NCI-H774 (cell line): ENCODE measurements at regions not wholly inside any gene's neighbourhood (a gene's known extent, or its start where the extent isn't known, plus 50 kb on each side); places are given as distances from the start of the nearest gene placed in this dataset.

Experiments used
- DNase-seq: peaks from one replicate; lab custom pipeline; 2025; lab: John Stamatoyannopoulos, UW

DNA sequence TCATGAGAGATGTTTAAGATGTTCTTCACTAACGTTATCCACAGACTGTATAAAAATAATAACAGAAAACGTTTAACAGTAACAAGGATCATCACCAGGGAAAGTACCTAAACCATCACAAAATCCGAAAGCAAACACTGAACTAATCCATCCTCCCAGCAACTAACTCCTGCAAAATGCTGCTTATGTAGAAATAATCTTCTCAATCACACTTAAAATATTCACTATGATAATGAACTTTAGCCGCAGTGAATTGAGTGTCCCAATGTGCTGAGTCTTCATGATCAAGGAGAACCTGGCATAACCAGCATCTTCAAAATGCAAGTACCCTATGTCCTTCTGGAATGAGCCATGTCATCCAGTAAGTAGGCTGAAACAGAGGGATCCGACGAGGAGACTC, 166.1 kb downstream of the LTN1 start:
- DNase-seq, result no peak

DNA sequence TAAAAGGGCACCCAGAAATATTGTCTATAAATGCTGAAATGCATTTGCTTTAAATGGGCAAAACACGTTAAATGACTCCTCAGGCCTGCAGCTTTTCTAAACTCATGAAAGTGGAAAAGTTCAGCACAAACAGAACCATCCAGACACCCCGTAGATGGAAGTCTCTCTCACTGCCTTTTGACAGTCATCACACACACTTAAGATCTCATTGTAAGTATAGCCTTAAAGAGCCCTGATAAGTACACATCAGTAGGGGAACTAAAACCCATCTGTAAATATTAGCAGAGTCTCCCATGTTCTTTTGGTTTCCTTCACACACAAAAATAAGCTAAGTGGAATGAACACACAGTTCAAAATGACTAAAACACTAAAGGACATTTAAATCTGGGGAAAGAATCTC, 166.7 kb downstream of the LTN1 start:
- no peak for DNase-seq

DNA sequence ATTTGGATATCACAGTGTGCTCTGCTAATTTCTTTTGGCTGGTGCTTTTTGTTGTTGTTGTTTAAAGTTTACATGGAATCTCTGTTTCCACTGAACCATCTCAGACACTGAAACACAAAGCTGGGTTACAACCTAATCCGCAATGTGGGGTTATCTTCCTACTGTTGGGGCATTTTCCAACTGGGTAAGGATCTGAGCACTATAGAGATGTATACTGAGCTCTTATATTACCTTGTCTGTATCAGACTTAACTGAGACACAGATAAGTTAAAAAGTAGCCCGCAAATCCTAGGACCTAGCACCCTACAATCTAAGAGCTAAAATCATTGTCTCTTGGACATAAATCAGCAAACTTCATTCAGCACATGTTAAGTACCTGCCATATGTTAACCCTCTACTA, 169.2 kb downstream of the LTN1 start:
- DNase-seq, result no peak

DNA sequence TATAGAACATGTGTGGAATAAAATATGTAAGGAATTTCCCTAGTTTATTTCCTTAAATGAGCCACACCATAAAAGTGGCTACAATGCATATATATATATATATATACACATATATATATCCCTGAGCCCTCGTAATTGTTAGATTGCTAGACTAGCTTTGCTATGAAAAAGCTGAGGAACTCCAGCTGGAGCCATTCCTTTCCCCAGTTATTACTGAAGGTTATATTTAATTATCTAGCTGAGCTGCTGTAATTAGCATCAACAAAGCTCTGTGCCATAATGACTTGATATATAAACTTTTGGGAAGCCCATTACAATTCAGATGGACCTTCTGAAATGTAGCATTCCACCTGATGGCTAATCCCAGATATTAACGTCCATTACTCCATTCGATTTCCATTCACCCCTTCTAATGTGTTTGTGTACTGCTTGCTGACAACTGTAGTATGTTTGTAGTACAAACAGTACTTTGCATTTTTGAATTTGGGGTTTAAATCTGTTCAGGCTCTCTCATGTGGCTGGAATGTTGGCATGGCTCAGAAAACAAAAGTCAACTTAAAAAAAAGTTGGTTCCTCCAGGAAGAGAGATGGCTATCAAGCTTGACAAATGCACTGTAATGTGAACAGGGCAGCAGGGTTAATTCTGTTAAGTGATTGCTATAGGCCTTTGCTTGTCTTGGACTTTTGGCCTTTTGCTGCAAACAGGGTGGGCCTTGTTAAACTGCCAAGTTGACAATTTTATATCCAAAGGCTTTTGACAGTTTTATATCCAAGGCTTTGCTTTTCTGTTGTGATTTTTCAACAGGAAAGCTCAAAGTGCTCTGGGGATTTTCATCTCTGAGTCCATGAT, 170.0 kb downstream of the LTN1 start:
- no peak for DNase-seq

DNA sequence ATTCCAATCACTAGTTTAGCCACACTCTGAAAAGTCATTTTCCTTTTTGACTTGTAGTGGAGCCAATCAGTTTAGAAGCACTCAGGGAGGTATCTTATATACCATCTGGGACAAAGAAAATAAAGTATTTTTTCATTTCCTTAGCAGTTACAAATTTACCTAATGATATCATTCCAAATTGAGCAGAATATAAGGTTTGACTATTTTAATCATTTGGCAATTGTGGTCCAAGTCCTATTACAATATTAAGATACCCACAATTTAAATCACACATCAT, 170.6 kb downstream of the LTN1 start:
- no peak for DNase-seq

DNA sequence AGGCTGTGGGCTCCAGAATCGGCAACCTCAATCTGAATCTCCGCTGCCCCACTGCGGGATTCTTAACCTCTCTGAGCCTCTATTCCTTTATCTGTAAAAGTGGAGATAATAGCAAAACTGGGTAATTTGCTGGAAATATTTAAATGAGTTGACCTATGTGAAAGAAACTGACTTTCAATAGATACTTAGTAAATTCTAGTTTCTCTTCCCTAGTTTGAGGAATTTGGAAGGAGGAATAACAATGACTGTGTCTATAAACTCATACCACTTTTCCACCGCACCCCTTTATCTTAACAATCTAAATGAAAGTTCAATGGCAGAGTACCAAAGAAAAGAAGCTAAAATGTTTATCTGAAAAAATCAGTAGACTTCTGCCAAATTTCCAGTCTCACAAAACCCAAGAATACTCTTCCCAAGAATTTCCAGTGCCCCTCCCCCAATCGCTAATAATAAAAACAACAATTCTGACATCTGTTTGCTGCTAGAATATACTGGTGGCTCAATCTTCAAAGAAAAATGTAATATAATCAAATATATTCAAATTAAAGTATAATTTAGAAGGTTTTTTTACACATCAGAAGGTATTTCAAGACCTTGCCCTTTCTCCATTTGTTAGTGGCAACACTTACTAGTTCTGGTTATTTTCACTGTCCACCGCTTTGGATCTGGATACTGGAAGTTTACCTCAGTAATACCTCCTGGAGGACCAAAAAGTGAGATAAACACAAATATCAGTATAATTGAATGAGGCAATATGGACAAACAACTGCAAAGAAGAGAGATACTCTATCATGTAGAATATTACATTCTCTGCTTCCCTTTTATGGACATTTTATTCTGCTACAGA, 171.2 kb downstream of the LTN1 start:
- no peak for DNase-seq

DNA sequence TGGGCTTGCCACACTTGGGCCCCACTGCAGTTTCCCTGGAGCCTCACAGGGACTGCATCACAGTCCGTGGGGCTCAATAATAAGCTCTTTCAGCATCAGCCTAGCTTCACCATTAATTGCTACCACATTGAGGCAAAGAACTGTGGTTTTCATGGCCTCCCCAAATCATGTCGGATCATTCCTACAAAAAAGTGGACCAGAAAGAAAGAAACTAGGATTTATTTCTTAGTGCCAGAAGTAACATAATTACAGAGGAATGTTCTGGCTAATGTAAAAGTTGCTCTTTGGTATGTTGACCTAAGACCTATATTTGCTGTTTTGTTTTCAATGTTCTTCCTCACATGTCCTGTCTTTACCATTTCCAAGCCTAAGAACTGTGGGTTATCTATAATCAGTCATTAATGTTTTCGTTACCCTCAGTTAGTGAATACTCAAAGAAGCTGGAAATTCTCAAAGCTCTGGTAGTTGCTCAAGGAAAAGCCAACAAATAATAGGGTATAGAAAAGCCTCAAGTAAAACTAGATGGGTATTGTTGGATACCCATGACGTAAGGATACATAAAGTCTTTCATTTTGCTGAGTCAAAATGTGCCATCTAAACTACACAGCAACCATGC, 173.9 kb downstream of the LTN1 start:
- no peak for DNase-seq

DNA sequence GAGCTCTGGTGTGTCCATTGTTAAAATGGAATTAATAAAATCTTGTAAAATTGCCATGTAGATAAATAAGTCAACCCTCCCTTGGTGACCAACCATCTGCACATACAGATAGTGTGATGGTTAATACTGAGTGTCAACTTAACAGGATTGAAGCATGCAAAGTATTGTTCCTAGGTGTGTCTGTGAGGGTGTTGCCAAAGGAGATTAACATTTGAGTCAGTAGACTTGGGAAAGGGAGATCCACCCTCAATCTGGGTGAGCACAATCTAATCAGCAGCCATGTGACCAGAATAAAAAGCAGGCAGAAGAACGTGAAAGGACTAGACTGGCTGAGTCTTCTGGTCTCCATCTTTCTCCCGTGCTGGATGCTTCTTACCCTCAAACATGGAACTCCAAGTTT, 174.8 kb downstream of the LTN1 start:
- no peak for DNase-seq

DNA sequence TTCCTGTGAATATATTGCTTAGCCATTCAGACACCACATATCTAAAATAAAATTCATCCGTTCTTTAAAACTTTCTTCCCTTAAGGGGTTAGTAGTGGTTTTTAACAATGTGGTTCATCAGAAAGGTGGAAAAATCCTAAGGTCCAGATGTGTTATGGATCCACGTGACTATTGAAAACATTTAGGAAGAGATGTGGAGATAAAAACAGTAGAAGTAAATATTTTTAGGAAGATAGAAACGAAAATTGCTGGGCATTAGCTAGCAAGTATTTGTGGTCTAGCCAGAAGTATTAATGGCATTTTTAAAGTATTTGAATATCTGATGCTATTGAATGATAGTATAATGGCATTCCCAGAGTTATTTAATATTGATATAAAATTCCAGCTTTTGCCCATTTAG, 180.8 kb downstream of the LTN1 start:
- no peak for DNase-seq

DNA sequence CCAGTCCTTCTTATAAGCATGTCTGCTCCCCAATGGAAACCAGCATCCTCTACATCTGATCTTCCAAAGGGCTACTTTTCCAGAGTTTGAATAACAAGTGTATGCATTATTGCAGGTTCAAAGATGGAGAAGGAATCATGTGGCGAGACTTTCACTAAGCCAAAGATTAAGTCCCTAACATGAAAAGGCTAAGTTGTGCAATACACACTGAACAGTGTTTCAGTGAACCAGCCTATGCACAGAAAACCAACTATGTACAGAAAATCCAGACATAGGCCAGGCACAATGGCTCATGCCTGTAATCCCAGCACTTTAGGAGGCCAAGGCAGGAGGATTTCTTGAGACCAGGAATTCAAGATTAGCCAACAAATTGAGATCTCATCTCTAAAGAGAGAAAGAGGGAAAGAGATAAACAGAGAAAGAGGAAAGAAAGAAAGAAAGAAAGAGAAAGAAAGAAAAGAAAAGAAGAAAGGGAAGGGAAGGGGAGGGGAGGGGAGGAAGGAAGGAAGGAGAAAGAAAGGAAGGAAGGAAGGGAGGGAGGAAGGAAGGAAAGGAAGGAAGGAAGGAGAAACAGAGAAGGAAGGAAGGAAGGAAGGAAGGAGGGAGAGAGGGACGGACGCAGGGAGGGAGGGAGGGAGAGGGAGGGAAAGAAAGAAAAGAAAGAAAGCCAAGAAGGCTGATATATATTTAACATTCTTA, 181.7 kb downstream of the LTN1 start:
- no peak for DNase-seq

DNA sequence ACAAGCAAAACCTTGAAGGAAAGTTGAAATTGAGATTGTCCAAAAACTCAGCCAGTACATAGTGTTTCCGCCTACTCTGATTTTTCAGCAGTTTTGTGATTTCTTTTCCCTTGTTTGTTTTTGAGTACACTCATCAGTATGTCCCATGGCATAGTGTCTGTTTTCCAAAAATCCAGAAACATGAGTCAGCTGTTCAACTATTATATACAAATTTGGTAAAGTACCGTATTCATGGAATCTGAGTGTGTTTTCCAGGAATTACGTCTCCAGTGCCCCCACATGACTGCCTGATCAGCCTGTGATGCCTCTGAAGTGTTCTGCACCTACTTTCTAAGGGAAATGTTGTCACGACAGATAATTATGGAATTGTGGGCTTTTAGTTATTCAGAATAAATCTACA, 186.8 kb downstream of the LTN1 start:
- DNase-seq, result no peak

DNA sequence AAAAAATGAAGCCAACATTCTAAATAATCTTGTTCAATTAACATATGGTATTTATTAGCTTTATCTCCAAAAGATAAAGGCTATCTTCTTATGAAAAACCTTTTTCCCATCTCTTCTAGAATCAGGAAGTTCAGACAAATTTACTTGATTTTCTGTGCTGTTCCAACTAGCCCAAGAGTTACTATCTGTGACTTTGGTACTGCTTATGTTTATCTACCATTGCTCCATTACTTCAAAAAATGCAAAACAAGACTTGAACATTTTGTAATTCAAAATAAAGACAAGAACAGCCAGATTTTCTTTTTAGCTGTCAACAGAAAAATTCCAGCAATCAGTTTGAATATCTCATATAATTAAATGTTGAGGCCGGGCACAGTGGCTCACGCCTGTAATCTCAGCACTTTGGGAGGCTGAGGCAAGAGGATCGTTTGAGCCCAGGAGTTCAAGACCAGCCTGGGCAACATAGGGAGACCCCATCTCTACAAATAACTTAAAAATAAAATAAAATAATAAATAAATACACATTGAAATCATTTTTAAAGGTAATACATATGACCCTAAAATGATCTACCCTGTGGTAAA, 188.5 kb downstream of the LTN1 start:
- DNase-seq, result no peak

DNA sequence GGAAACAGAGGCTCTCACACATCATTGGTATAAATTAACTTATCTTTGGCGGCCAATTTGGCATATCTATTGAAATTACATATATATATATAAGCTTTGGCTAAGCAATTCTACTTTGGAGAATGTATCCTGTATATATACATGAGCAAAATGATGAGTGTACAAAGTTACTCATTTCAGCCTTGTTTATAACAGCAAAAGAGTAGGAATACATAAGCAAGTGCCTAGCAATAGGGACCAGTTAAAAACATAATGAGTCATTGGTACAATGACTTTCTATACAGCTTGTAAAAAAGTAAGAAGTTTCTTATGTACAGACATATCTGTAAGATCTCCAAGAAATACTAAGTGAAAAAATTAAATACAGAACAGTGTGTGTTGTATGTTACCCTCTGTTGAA, 190.8 kb downstream of the LTN1 start:
- no peak for DNase-seq

DNA sequence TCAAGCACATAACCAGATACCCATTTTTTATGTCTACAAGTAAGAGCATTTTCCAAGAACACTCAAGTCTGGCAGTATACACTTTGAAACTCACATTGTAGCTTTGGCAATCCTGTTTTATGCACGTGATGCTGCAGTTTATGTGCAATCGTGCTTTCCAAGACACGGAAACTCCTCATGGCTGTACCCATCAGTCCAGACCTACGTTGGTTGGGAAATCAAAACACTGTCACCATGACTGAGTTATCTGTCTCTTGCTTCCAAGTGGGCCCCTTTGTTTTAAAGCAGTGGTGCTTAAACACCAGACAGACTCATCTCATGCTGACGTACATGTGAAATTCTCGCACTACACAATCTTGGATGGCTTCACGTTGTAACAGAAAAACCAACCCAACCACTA, 192.8 kb downstream of the LTN1 start:
- no peak for DNase-seq

DNA sequence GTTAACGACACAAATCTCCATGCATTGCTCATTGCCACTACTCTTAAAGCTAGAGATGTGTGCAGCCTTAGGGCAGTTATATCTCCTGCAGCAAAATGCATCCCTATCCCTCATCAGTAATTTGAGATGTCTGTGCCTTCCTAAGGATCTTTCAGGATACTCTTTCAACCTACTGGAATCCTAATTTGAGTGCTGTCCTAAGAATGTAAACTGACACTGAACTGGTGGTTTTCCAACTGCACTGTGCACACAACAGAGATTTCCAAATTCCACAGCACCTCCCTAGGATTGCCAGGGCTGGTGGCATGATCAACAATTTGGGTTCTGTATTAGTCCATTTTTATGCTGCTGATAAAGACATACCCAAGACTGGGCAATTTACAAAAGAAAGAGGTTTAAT, 193.9 kb downstream of the LTN1 start:
- DNase-seq, result no peak

DNA sequence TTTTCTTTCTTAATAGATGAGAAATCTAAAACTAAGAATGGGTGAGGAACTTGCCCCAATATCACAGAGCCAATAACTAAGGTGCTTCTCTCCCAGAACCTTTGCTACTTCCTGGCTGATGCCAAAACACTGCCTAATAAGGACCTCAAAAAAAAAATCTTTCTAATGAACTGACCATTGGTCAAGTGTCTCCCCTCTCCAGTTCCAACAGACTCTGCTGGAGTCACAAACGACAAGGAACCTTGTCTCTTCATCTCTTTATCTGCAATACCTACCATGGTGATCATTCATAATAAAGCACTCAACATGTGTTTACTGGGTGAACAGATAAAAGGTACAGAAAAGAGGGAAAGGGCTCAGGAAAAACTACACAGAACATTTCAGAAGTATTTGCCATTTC, 197.4 kb downstream of the LTN1 start:
- no peak for DNase-seq

DNA sequence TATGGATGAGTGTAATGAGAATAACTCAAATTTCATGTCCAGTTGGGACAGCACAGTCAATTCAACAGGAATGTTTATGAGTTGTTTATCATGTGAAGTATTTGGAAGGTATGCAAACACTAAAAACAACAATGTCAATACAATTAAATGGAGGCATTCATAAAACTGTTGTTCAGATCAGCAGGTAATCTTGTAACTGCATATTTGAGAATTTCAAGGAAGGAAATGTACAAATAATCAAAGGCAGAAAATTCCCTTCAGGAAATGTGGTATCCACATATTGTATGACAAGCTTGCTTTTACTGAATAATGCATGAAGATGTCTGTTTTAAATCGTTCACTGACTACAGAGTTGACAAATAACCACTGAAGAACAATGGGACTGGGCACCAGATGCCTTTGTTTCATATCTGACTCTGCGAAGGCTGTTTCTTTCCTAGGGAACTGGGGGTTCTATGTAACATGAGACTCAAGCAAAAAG, 198.3 kb downstream of the LTN1 start:
- DNase-seq, result no peak

DNA sequence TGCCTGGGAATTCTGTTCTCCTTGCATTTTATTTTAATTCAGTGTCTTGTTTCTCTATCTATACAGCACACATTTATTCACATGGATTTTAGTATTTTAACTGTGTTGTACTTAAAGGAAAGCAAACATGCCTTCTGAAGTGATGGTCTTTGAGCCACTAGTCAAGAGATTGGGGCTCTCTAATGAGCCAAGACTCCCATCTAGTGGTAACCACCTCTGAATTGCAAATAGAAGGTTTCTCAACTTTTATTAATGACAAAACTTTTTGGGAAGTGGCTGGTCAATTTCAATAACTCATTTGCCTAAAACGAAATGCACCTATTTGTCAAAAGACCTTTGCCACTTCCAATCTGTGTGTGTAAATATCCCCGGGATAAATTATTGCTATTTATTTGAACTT, 199.6 kb downstream of the LTN1 start:
- DNase-seq, result no peak

DNA sequence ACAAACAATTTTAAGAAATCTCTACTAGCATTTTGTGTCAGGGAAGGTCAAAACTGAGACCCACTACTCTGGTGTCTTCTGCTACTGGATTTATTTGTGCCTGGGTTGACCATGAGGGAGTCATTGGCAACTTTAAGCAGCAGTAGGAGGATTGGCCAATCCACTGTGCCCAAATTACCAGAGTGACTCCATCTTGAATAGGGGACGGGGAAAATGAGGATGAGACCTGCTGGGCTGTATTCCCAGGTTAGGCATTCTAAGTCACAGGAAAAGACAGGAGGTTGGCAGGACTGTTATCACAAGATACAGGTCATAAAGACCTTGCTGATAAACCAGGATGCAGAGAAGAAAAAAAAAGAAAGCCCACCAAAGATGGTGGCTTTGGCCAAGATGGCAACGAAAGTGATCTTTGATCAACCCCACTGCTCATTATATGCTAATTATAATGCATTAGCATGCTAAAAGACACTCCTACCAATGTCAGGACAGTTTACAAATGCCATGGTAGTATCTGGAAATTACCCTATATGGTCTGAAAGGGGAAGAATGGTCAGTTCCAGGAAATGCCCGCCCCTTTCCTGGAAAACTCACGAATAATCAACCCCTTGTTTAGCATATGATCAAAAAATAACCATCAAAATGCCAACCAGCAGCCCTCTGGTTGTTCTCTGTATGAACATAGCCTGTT, 200.9 kb downstream of the LTN1 start:
- DNase-seq, result no peak

DNA sequence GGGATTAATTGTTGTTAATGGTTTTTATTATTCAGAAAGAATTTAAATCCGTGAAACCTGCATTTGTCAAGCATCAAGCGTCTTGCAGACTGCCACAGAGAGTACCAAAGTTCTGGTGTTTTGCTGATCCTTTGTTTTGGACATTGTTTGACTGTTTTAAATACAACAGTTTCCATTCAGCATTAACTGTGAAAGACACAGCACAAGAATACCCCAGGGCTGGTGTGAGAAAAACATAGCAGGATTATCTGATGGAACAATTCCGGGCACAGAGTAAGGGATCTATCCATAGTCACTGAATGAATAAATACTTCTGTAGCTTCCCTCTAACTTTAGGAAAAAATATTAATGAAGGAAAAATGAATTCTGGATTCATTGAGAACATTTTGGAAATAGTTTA, 202.3 kb downstream of the LTN1 start:
- DNase-seq, result no peak

DNA sequence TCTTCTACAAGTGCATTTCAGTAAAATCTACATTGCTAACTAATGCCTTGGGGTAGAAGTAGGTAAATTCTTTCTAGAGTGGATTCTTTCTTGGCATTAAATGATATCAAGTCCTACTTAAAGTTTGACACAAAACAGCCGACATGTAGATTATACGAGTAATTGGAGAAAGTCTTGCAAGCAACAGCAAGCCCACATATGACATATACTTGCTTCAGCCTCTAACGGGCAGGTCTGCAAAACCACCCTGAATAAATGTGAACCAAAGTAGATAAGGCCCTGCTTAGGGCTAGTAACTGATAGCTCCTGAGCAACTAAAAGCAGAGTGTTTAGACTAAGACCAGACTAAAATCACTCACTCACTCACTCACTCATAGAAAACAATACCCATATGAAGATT, 203.2 kb downstream of the LTN1 start:
- DNase-seq, result no peak

DNA sequence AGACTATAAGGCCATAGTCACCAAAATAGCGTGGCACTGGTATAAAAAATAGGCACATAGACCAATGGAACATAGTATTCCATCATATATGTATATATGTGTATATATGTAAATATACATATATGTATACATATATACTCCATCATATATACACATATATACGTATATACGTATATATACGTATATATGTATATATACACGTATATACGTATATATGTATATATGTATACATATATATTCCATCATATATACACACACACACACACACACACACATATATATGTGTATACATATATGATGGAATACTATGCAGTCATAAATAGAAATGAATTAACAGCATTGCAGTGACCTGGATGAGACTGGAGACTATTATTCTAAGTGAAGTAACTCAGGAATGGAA, 204.6 kb downstream of the LTN1 start:
- no peak for DNase-seq
